ENCODE measurements at regions not wholly inside any gene's neighbourhood (a gene's known extent, or its start where the extent isn't known, plus 50 kb on each side); places are given as distances from the start of the nearest gene placed in this dataset.

DNA sequence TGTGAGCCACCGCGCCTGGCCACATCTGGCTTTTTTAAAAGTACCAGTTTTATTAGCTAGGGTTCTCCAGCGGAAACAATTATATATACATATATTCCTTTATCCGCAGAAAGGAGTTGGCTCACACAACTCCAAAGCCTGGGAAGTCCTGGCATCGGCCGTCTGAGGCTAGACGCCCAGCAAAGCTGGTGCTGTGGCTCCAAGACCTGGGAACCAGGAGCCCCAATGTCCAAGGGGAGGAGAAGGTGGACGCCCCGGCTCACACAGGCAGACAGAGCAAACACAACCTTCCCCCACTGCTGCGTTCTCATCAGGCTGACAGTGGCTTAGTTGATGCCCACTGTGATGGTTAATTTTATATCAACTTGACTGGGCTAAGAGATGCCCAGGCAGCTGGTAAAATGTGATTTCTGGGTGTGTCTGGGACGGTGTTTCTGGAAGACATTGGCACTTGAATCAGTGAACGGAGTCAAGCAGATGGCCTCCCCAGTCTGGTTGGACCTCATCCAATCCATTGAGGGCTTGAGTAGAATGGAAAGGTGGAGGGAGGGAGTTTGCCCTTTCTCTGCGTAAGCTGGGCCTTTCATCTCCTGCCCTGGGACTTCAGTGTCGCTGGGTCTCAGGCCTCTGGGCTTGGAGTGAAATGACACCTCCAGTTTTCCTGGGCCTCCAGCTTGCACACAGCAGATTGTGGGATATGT lies 904.4 kb downstream of the BRD1 start:
- no peak for TF ChIP-seq EZH2 (IDR thresholded peaks at IDR 0.05; ENCODE audit: borderline replicate concordance, insufficient read depth, low read depth, low read length, poor library complexity, severe bottlenecking)
- TF ChIP-seq, protein P1, sequence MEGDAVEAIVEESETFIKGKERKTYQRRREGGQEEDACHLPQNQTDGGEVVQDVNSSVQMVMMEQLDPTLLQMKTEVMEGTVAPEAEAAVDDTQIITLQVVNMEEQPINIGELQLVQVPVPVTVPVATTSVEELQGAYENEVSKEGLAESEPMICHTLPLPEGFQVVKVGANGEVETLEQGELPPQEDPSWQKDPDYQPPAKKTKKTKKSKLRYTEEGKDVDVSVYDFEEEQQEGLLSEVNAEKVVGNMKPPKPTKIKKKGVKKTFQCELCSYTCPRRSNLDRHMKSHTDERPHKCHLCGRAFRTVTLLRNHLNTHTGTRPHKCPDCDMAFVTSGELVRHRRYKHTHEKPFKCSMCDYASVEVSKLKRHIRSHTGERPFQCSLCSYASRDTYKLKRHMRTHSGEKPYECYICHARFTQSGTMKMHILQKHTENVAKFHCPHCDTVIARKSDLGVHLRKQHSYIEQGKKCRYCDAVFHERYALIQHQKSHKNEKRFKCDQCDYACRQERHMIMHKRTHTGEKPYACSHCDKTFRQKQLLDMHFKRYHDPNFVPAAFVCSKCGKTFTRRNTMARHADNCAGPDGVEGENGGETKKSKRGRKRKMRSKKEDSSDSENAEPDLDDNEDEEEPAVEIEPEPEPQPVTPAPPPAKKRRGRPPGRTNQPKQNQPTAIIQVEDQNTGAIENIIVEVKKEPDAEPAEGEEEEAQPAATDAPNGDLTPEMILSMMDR (IDR thresholded peaks at IDR 0.05): no peak
- H3K9me3 Mint-ChIP-seq (ENCODE audit: insufficient read depth): no peaks in the 10 kb centered on the region
- CTCF ChIA-PET: no interaction called here
- Histone ChIP-seq H3K79me2 (ENCODE audit: control insufficient read depth, insufficient read depth, low read length) (no peaks in the 10 kb centered on the region), H4K20me1 (ENCODE audit: control insufficient read depth, insufficient read depth, low read length, poor library complexity, severe bottlenecking) (no peaks in the 10 kb centered on the region), H3K4me1 (ENCODE audit: control insufficient read depth in 2 of 2, insufficient read depth in 2 of 2, low read length in 2 of 2) (no peaks in the 10 kb centered on the region), H3K9me3 (ENCODE audit: control extremely low read depth in 1 of 3, control insufficient read depth in 2 of 3, insufficient read depth in 1 of 3, low read length in 2 of 3) (peaks cover 0 to 11% (median 0%) of the 10 kb centered on the region in 3 donors), H2AFZ (ENCODE audit: insufficient read depth, low read depth, low read length, poor library complexity, severe bottlenecking) (no peak overlapping the region), H3K4me3 (ENCODE audit: control extremely low read depth in 1 of 5, extremely low read depth in 1 of 5, insufficient read depth in 1 of 5, low read depth in 2 of 5, low read length in 4 of 5) (no peak overlapping the region), H3K27me3 (replicated peaks in 1 of 4; ENCODE audit: control extremely low read depth in 1 of 4, control insufficient read depth in 3 of 4, insufficient read depth in 4 of 4, low read length in 3 of 4) (no peaks in the 10 kb centered on the region), H3K36me3 (replicated peaks in 1 of 2; ENCODE audit: control extremely low read depth in 1 of 2, control insufficient read depth in 1 of 2, extremely low read depth in 1 of 2, insufficient read depth in 2 of 2, low read length in 1 of 2) (no peaks in the 10 kb centered on the region), H3K9ac (ENCODE audit: low read length) (no peak overlapping the region), H3K4me2 (replicated peaks; ENCODE audit: low read depth, low read length, poor library complexity, severe bottlenecking) (no peak overlapping the region), H3K27ac (ENCODE audit: low read length in 2 of 2) (no peak overlapping the region)
- 97% methylated on average over 7 of the region's 14 CpGs for WGBS (ENCODE audit: insufficient coverage)
- H3K4me3 Mint-ChIP-seq: no peak overlapping the region
- intact Hi-C loops (cut with micrococcal nuclease): no loop called here
- DNase-seq: no peak
- POLR2A ChIA-PET: no interaction called here
- H3K4me1 Mint-ChIP-seq: no peaks in the 10 kb centered on the region
- no peak for ATAC-seq (ENCODE audit: low read depth)
- no peak overlapping the region for H3K27ac Mint-ChIP-seq
- H3K27me3 Mint-ChIP-seq: peaks cover 5% of the 10 kb centered on the region

DNA sequence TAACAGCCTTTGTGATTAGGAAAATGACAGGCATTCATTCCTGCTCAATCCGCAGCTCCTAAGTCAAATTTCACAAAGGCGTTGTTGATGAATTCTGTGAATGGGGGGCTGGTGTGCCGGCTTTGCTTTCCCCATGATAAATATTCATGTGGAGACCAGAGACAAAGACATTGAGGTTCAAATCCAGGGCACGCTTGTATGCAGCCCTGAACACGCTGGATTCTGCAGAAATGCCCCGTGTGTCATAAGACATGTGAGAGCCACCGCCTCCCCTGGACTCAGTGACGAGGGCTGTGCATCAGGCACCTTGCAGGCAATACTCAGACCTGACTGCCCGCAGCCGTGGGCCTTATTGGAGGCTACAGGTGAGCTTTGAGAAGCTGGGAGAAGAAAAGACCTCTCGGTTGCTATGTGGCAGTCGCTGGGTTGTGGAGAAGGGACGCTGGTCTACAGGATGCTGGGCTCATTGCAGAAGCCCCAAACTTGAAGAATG lies 906.2 kb downstream of the BRD1 start:
- ChIA-PET CTCF (no interaction called here), POLR2A (no interaction called here)
- Histone ChIP-seq H3K27ac (ENCODE audit: low read length in 2 of 2) (no peak overlapping the region), H2AFZ (ENCODE audit: insufficient read depth, low read depth, low read length, poor library complexity, severe bottlenecking) (no peak overlapping the region), H3K79me2 (ENCODE audit: control insufficient read depth, insufficient read depth, low read length) (no peaks in the 10 kb centered on the region), H3K4me1 (ENCODE audit: control insufficient read depth in 2 of 2, insufficient read depth in 2 of 2, low read length in 2 of 2) (no peaks in the 10 kb centered on the region), H3K27me3 (replicated peaks in 1 of 4; ENCODE audit: control extremely low read depth in 1 of 4, control insufficient read depth in 3 of 4, insufficient read depth in 4 of 4, low read length in 3 of 4) (no peaks in the 10 kb centered on the region), H3K36me3 (replicated peaks in 1 of 2; ENCODE audit: control extremely low read depth in 1 of 2, control insufficient read depth in 1 of 2, extremely low read depth in 1 of 2, insufficient read depth in 2 of 2, low read length in 1 of 2) (no peaks in the 10 kb centered on the region), H3K4me2 (replicated peaks; ENCODE audit: low read depth, low read length, poor library complexity, severe bottlenecking) (no peak overlapping the region), H3K9ac (ENCODE audit: low read length) (no peak overlapping the region), H4K20me1 (ENCODE audit: control insufficient read depth, insufficient read depth, low read length, poor library complexity, severe bottlenecking) (no peaks in the 10 kb centered on the region), H3K9me3 (ENCODE audit: control extremely low read depth in 1 of 3, control insufficient read depth in 2 of 3, insufficient read depth in 1 of 3, low read length in 2 of 3) (peaks cover 0 to 14% (median 0%) of the 10 kb centered on the region in 3 donors), H3K4me3 (ENCODE audit: control extremely low read depth in 1 of 5, extremely low read depth in 1 of 5, insufficient read depth in 1 of 5, low read depth in 2 of 5, low read length in 4 of 5) (no peak overlapping the region)
- DNase-seq (no peak), ATAC-seq (ENCODE audit: low read depth) (no peak)
- Mint-ChIP-seq H3K9me3 (ENCODE audit: insufficient read depth) (no peaks in the 10 kb centered on the region), H3K4me3 (no peak overlapping the region), H3K27me3 (peaks cover 10% of the 10 kb centered on the region), H3K27ac (no peak overlapping the region), H3K4me1 (no peaks in the 10 kb centered on the region)
- intact Hi-C loops (cut with micrococcal nuclease): no loop called here
- no peak for TF ChIP-seq EZH2 (IDR thresholded peaks at IDR 0.05; ENCODE audit: borderline replicate concordance, insufficient read depth, low read depth, low read length, poor library complexity, severe bottlenecking)
- TF ChIP-seq, protein P1 (IDR thresholded peaks at IDR 0.05): no peak
- 86% methylated on average over 13 of the region's 13 CpGs for WGBS (ENCODE audit: insufficient coverage)
